ENCODE measurements at regions not wholly inside any gene's neighbourhood (a gene's known extent, or its start where the extent isn't known, plus 50 kb on each side); places are given as distances from the start of the nearest gene placed in this dataset.

- TF ChIP-seq POLR2A (IDR thresholded peaks at IDR 0.05): no peak
- TF ChIP-seq, protein P1, sequence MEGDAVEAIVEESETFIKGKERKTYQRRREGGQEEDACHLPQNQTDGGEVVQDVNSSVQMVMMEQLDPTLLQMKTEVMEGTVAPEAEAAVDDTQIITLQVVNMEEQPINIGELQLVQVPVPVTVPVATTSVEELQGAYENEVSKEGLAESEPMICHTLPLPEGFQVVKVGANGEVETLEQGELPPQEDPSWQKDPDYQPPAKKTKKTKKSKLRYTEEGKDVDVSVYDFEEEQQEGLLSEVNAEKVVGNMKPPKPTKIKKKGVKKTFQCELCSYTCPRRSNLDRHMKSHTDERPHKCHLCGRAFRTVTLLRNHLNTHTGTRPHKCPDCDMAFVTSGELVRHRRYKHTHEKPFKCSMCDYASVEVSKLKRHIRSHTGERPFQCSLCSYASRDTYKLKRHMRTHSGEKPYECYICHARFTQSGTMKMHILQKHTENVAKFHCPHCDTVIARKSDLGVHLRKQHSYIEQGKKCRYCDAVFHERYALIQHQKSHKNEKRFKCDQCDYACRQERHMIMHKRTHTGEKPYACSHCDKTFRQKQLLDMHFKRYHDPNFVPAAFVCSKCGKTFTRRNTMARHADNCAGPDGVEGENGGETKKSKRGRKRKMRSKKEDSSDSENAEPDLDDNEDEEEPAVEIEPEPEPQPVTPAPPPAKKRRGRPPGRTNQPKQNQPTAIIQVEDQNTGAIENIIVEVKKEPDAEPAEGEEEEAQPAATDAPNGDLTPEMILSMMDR (IDR thresholded peaks at IDR 0.05): no peak
Measured at GRCh38 chrX:142503967-142504643, 299.0 kb upstream of the MAGEC2 start.

Measured in right lobe of liver (tissue), 4 donors.